ENCODE measurements at regions not wholly inside any gene's neighbourhood (a gene's known extent, or its start where the extent isn't known, plus 50 kb on each side); places are given as distances from the start of the nearest gene placed in this dataset.

GRCh38 chr16:51971184-51971583 is 575.8 kb downstream of the TOX3 start:
- DNase-seq (ENCODE audit: low read depth), result no peak

GRCh38 chr16:51968749-51969148 is 578.2 kb downstream of the TOX3 start:
- no peak for DNase-seq (ENCODE audit: low read depth)

- no peak for DNase-seq (ENCODE audit: low read depth)
Observed at GRCh38 chr16:51967646-51968045, 579.3 kb downstream of the TOX3 start.

GRCh38 chr16:51960931-51961330 is 586.0 kb downstream of the TOX3 start:
- DNase-seq (ENCODE audit: low read depth), result no peak

- DNase-seq (ENCODE audit: low read depth), result no peak
Observed at GRCh38 chr16:51953286-51953985, 593.5 kb downstream of the TOX3 start.

- no peak for DNase-seq (ENCODE audit: low read depth)
Observed at GRCh38 chr16:51952500-51952899, 594.4 kb downstream of the TOX3 start.

GRCh38 chr16:51951668-51952298 is 595.2 kb downstream of the TOX3 start:
- no peak for DNase-seq (ENCODE audit: low read depth)

- no peak for DNase-seq (ENCODE audit: low read depth)
Observed at GRCh38 chr16:51950118-51950780, 596.7 kb downstream of the TOX3 start.

GRCh38 chr16:51949282-51949681 is 597.7 kb downstream of the TOX3 start:
- no peak for DNase-seq (ENCODE audit: low read depth)

- no peak for DNase-seq (ENCODE audit: low read depth)
Observed at GRCh38 chr16:51941412-51941811, 605.5 kb downstream of the TOX3 start.

GRCh38 chr16:51940183-51940582 is 606.8 kb downstream of the TOX3 start:
- DNase-seq (ENCODE audit: low read depth), result no peak

- DNase-seq (ENCODE audit: low read depth), result no peak
Observed at GRCh38 chr16:51939378-51939871, 607.5 kb downstream of the TOX3 start.

GRCh38 chr16:51938861-51939260 is 608.1 kb downstream of the TOX3 start:
- no peak for DNase-seq (ENCODE audit: low read depth)

- DNase-seq (ENCODE audit: low read depth), result no peak
Observed at GRCh38 chr16:51937771-51938170, 609.2 kb downstream of the TOX3 start.

- DNase-seq (ENCODE audit: low read depth), result no peak
Observed at GRCh38 chr16:51936846-51937245, 610.1 kb downstream of the TOX3 start.

GRCh38 chr16:51932317-51932716 is 614.6 kb downstream of the TOX3 start:
- no peak for DNase-seq (ENCODE audit: low read depth)

GRCh38 chr16:51931653-51932052 is 615.3 kb downstream of the TOX3 start:
- DNase-seq (ENCODE audit: low read depth), result no peak

- no peak for DNase-seq (ENCODE audit: low read depth)
Observed at GRCh38 chr16:51924744-51925143, 622.2 kb downstream of the TOX3 start.

- DNase-seq (ENCODE audit: low read depth), result no peak
Observed at GRCh38 chr16:51922476-51922875, 624.5 kb downstream of the TOX3 start.

GRCh38 chr16:51919736-51920135 is 627.2 kb downstream of the TOX3 start:
- no peak for DNase-seq (ENCODE audit: low read depth)

GRCh38 chr16:51916814-51917213 is 630.1 kb downstream of the TOX3 start:
- no peak for DNase-seq (ENCODE audit: low read depth)

- DNase-seq (ENCODE audit: low read depth), result no peak
Observed at GRCh38 chr16:51916231-51916630, 630.7 kb downstream of the TOX3 start.

GRCh38 chr16:51907680-51908079 is 639.3 kb downstream of the TOX3 start:
- no peak for DNase-seq (ENCODE audit: low read depth)
